HEK293 (cell line): ENCODE measurements at regions not wholly inside any gene's neighbourhood (a gene's known extent, or its start where the extent isn't known, plus 50 kb on each side); places are given as distances from the start of the nearest gene placed in this dataset.

Experiments used
- CTCF ChIA-PET: fragments of 350-600 bp; formaldehyde crosslinking; extraction: SDS; loops from one replicate; lab custom pipeline; 2021; ENCODE audit warnings: antibody characterized with exemption; lab: Yijun Ruan, JAX
- POLR2A ChIA-PET: fragments of 300-600 bp; formaldehyde crosslinking; extraction: SDS; loops from one replicate; lab custom pipeline; 2020; ENCODE audit warnings: antibody characterized with exemption, inconsistent platforms; lab: Yijun Ruan, JAX
- H3K27ac ChIP-seq: fragments of 200-500 bp; sonication (Bioruptor generic); 2 replicates; pipeline ENCODE4 v1.5.1; 2014; ENCODE audit warnings: low read depth, low read length, control low read depth, inconsistent platforms; ENCODE audit errors: extremely low read depth
- H3K36me3 ChIP-seq, 2 experiments: fragments of 200-500 bp in 1 of 2; sonication (Bioruptor generic) in 1 of 2; 1 replicate in 1 of 2; 2 replicates in 1 of 2; pipeline ENCODE4 v1.5.1; 2014 to 2017; ENCODE audit warnings: inconsistent platforms in 2 of 2, low read length in 2 of 2; ENCODE audit not compliant: control insufficient read depth in 2 of 2, insufficient read depth in 1 of 2
- H3K4me1 ChIP-seq: fragments of 200-500 bp; sonication (Bioruptor generic); 2 replicates; pipeline ENCODE4 v1.5.1; 2014; ENCODE audit warnings: mild to moderate bottlenecking, low read length, inconsistent platforms; ENCODE audit not compliant: control insufficient read depth, insufficient read depth
- H3K4me3 ChIP-seq: 2 replicates; pipeline ENCODE4 v1.5.1; 2011; ENCODE audit warnings: low read depth, mild to moderate bottlenecking, control low read depth, low read length, moderate library complexity
- H3K9me3 ChIP-seq: fragments of 200-500 bp; sonication (Bioruptor generic); 2 replicates; pipeline ENCODE4 v1.5.1; 2014; ENCODE audit warnings: low read depth, low read length, inconsistent platforms; ENCODE audit not compliant: control insufficient read depth, insufficient read depth
- BCL11A ChIP-seq: fragments of 450-650 bp; formaldehyde crosslinking; IDR thresholded peaks from 2 replicates; pipeline ENCODE4 v1.5.1; 2016; ENCODE audit warnings: low read depth, missing biosample characterization, missing genetic modification characterization
- BCL11B ChIP-seq: fragments of 450-650 bp; formaldehyde crosslinking; IDR thresholded peaks from 2 replicates; pipeline ENCODE4 v1.5.1; 2016; ENCODE audit warnings: low read depth, missing biosample characterization, missing genetic modification characterization
- EGR2 ChIP-seq: fragments of 450-650 bp; formaldehyde crosslinking; IDR thresholded peaks from 2 replicates; pipeline ENCODE4 v1.5.1; 2016; ENCODE audit warnings: low read depth, missing biosample characterization, missing genetic modification characterization
- ELK4 ChIP-seq: IDR thresholded peaks from 2 replicates; pipeline ENCODE4 v1.6.1; 2011; ENCODE audit warnings: mild to moderate bottlenecking, low read depth, low read length, borderline replicate concordance
- GLI2 ChIP-seq: fragments of 450-650 bp; formaldehyde crosslinking; IDR thresholded peaks from 2 replicates; pipeline ENCODE4; 2017; ENCODE audit warnings: missing biosample characterization, missing genetic modification characterization, low read depth, borderline replicate concordance
- GLI4 ChIP-seq: fragments of 450-650 bp; formaldehyde crosslinking; IDR thresholded peaks from 2 replicates; pipeline ENCODE4 v1.5.1; 2016; ENCODE audit warnings: missing biosample characterization, missing genetic modification characterization
- GLIS1 ChIP-seq: fragments of 450-650 bp; formaldehyde crosslinking; IDR thresholded peaks from 2 replicates; pipeline ENCODE4 v1.5.1; 2016; ENCODE audit warnings: missing biosample characterization, missing genetic modification characterization
- GLIS2 ChIP-seq: fragments of 450-650 bp; formaldehyde crosslinking; IDR thresholded peaks from 2 replicates; pipeline ENCODE4 v1.5.1; 2016; ENCODE audit warnings: missing biosample characterization, missing genetic modification characterization
- HOXA7 ChIP-seq: sonication (generic); formaldehyde crosslinking; IDR thresholded peaks from 2 replicates; pipeline ENCODE4 v1.8.1; 2022; ENCODE audit warnings: missing genetic modification reagents, borderline replicate concordance
- INSM2 ChIP-seq: fragments of 450-650 bp; formaldehyde crosslinking; IDR thresholded peaks from 2 replicates; pipeline ENCODE4 v1.5.1; 2016; ENCODE audit warnings: missing biosample characterization, missing genetic modification characterization
- KLF16 ChIP-seq: fragments of 450-650 bp; formaldehyde crosslinking; IDR thresholded peaks from 2 replicates; pipeline ENCODE4 v1.5.1; 2017; ENCODE audit warnings: missing biosample characterization, missing genetic modification characterization
- PRDM1 ChIP-seq: fragments of 450-650 bp; formaldehyde crosslinking; IDR thresholded peaks from 2 replicates; pipeline ENCODE4; 2016; ENCODE audit warnings: missing biosample characterization, missing genetic modification characterization
- SCRT1 ChIP-seq: fragments of 450-650 bp; formaldehyde crosslinking; IDR thresholded peaks from 2 replicates; pipeline ENCODE4 v1.5.1; 2016; ENCODE audit warnings: missing biosample characterization, missing genetic modification characterization, borderline replicate concordance
- WT1 ChIP-seq: fragments of 450-650 bp; formaldehyde crosslinking; IDR thresholded peaks from 2 replicates; pipeline ENCODE4 v1.5.1; 2016; ENCODE audit warnings: missing biosample characterization, missing genetic modification characterization
- YY1 ChIP-seq: fragments of 450-650 bp; formaldehyde crosslinking; IDR thresholded peaks from 2 replicates; pipeline ENCODE4 v1.5.1; 2018; ENCODE audit warnings: missing biosample characterization, missing genetic modification characterization
- ZNF350 ChIP-seq: fragments of 450-650 bp; formaldehyde crosslinking; IDR thresholded peaks from 2 replicates; pipeline ENCODE4 v1.5.0; 2017; ENCODE audit warnings: missing biosample characterization, mild to moderate bottlenecking, missing genetic modification characterization
- ZNF354C ChIP-seq: fragments of 450-650 bp; formaldehyde crosslinking; IDR thresholded peaks from 2 replicates; pipeline ENCODE4 v1.5.1; 2016; ENCODE audit warnings: missing biosample characterization, missing genetic modification characterization, low read depth, borderline replicate concordance
- ZNF426 ChIP-seq: fragments of 450-650 bp; formaldehyde crosslinking; IDR thresholded peaks from 2 replicates; pipeline ENCODE4 v1.5.1; 2017; ENCODE audit warnings: missing biosample characterization, missing genetic modification characterization, mild to moderate bottlenecking, inconsistent platforms, moderate library complexity
- ZNF488 ChIP-seq: fragments of 450-650 bp; formaldehyde crosslinking; IDR thresholded peaks from 2 replicates; pipeline ENCODE4 v1.5.1; 2016; ENCODE audit warnings: missing biosample characterization, missing genetic modification characterization
- ZNF529 ChIP-seq: fragments of 450-650 bp; formaldehyde crosslinking; IDR thresholded peaks from 2 replicates; pipeline ENCODE4 v1.5.1; 2017; ENCODE audit warnings: missing genetic modification characterization, missing biosample characterization; ENCODE audit not compliant: insufficient replicate concordance
- ZNF530 ChIP-seq: fragments of 450-650 bp; formaldehyde crosslinking; IDR thresholded peaks from 2 replicates; pipeline ENCODE4 v1.5.1; 2016; ENCODE audit warnings: low read depth, missing biosample characterization, missing genetic modification characterization
- ZNF544 ChIP-seq: fragments of 450-650 bp; formaldehyde crosslinking; IDR thresholded peaks from 2 replicates; pipeline ENCODE4 v1.5.0; 2017; ENCODE audit warnings: missing biosample characterization, missing genetic modification characterization
- ZNF654 ChIP-seq: fragments of 450-650 bp; formaldehyde crosslinking; IDR thresholded peaks from 2 replicates; pipeline ENCODE4 v1.5.1; 2016; ENCODE audit warnings: low read depth, missing biosample characterization, missing genetic modification characterization
- ZNF660 ChIP-seq: fragments of 450-650 bp; IDR thresholded peaks from 2 replicates; pipeline ENCODE4 v1.5.1; 2018; ENCODE audit warnings: missing biosample characterization, mild to moderate bottlenecking, missing genetic modification characterization
- ZNF777 ChIP-seq: fragments of 450-650 bp; formaldehyde crosslinking; IDR thresholded peaks from 2 replicates; pipeline ENCODE4 v1.5.1; 2017; ENCODE audit warnings: missing biosample characterization, missing genetic modification characterization, borderline replicate concordance
- ZNF792 ChIP-seq: fragments of 450-650 bp; formaldehyde crosslinking; IDR thresholded peaks from 2 replicates; pipeline ENCODE4 v1.5.1; 2016; ENCODE audit warnings: missing biosample characterization, missing genetic modification characterization
- ZNF843 ChIP-seq: fragments of 450-650 bp; formaldehyde crosslinking; IDR thresholded peaks from 2 replicates; pipeline ENCODE4 v1.5.1; 2016; ENCODE audit warnings: missing biosample characterization, missing genetic modification characterization
- ZSCAN16 ChIP-seq: fragments of 450-650 bp; formaldehyde crosslinking; IDR thresholded peaks from 2 replicates; pipeline ENCODE4 v1.5.1; 2016; ENCODE audit warnings: missing biosample characterization, missing genetic modification characterization
- ZSCAN30 ChIP-seq: fragments of 450-650 bp; IDR thresholded peaks from 2 replicates; pipeline ENCODE4 v1.5.1; 2018; ENCODE audit warnings: missing biosample characterization, mild to moderate bottlenecking, missing genetic modification characterization, moderate library complexity
- TF ChIP-seq, protein P1 (sequence below): fragments of 450-650 bp; formaldehyde crosslinking; IDR thresholded peaks from 2 replicates; pipeline ENCODE4 v1.5.1; 2016; ENCODE audit warnings: missing biosample characterization, missing genetic modification characterization, borderline replicate concordance

DNA sequence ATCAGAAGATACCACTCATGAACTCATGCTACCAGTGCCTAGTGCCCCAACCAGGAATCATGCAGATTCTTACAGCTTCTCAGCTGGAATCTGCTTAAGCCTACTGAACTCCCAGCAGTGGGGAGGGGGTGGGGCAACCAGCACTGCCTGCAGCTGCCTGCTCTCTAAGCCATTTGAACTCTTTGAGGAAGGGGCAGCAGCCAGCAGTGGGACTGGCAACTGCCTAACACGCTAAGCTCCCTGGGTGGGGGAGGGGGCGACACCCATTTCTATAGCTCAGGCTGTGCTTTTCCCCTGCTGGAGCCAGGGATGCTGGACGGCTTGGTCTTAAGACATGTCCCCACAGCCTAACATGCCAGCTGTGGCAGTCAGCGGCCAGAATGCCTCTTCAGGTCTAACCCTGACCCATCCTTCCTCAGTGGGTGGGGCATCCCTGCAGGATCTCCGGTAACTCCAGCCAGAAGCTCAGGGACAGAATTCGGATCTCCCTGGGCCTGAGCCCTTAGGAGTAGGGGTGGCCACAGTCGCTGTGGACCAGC lies 889.7 kb downstream of the CDH9 start:
- CTCF ChIA-PET = no interaction called here
- H3K9me3 ChIP-seq = no peaks in the 10 kb centered on the region
- no peak overlapping the region for H3K4me3 ChIP-seq
- POLR2A ChIA-PET = no interaction called here
- no peak overlapping the region for H3K27ac ChIP-seq
- H3K36me3 ChIP-seq = no peaks in the 10 kb centered on the region
- H3K4me1 ChIP-seq = no peaks in the 10 kb centered on the region
- TF ChIP-seq GLIS2 (tag by site-specific recombination) = no peak
- TF ChIP-seq GLI2 (tag by site-specific recombination) = no peak
- TF ChIP-seq YY1 (tag by site-specific recombination) = no peak
- TF ChIP-seq INSM2 (tag by site-specific recombination) = no peak
- TF ChIP-seq GLI4 (tag by site-specific recombination) = no peak
- no peak for TF ChIP-seq HOXA7
- no peak for TF ChIP-seq KLF16
- no peak for TF ChIP-seq ZNF354C
- TF ChIP-seq BCL11A (tag by site-specific recombination) = no peak
- TF ChIP-seq ZNF488 (tag by site-specific recombination) = no peak
- TF ChIP-seq ZNF529 (tag by site-specific recombination) = no peak
- TF ChIP-seq ZNF426 (tag by site-specific recombination) = no peak
- TF ChIP-seq ZNF660 (tag by site-specific recombination) = no peak
- TF ChIP-seq PRDM1 (tag by site-specific recombination) = no peak
- TF ChIP-seq ZNF350 = no peak
- no peak for TF ChIP-seq BCL11B (tag by site-specific recombination)
- no peak for TF ChIP-seq ZNF792

DNA sequence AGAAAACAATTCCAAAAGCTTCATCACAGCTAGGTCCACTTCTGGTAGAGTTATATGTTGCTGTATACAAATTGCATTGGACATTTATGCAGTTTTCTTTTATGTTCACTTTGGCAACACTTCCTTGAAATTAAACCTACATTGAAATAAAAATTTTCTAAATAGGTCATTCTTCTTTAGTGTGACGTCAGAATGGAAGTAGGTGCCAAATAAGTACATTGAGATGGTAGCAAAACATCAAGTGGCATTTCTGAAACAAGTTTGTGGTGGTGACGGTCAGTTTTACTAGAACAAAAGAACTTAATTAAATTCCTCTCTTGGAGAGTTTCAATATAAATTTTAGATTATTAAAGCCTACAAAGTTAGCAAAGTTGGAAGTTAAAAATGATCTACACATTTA lies 895.1 kb downstream of the CDH9 start:
- Histone ChIP-seq H3K4me1 (no peaks in the 10 kb centered on the region), H3K27ac (no peak overlapping the region), H3K4me3 (no peak overlapping the region), H3K9me3 (no peaks in the 10 kb centered on the region), H3K36me3 (no peaks in the 10 kb centered on the region)
- ChIA-PET POLR2A (no interaction called here), CTCF (no interaction called here)
- no peak for TF ChIP-seq ZNF654 (tag by site-specific recombination)
- TF ChIP-seq BCL11B (tag by site-specific recombination) = no peak
- TF ChIP-seq, protein P1, sequence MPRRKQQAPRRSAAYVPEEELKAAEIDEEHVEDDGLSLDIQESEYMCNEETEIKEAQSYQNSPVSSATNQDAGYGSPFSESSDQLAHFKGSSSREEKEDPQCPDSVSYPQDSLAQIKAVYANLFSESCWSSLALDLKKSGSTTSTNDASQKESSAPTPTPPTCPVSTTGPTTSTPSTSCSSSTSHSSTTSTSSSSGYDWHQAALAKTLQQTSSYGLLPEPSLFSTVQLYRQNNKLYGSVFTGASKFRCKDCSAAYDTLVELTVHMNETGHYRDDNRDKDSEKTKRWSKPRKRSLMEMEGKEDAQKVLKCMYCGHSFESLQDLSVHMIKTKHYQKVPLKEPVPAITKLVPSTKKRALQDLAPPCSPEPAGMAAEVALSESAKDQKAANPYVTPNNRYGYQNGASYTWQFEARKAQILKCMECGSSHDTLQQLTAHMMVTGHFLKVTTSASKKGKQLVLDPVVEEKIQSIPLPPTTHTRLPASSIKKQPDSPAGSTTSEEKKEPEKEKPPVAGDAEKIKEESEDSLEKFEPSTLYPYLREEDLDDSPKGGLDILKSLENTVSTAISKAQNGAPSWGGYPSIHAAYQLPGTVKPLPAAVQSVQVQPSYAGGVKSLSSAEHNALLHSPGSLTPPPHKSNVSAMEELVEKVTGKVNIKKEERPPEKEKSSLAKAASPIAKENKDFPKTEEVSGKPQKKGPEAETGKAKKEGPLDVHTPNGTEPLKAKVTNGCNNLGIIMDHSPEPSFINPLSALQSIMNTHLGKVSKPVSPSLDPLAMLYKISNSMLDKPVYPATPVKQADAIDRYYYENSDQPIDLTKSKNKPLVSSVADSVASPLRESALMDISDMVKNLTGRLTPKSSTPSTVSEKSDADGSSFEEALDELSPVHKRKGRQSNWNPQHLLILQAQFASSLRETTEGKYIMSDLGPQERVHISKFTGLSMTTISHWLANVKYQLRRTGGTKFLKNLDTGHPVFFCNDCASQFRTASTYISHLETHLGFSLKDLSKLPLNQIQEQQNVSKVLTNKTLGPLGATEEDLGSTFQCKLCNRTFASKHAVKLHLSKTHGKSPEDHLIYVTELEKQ (tag by site-specific recombination) = no peak
- TF ChIP-seq ZNF354C = no peak
- no peak for TF ChIP-seq SCRT1
- TF ChIP-seq ZSCAN16 = no peak
- TF ChIP-seq ELK4 = no peak
- TF ChIP-seq EGR2 (tag by site-specific recombination) = no peak
- no peak for TF ChIP-seq ZNF530
- TF ChIP-seq ZSCAN30 (tag by site-specific recombination) = no peak
- no peak for TF ChIP-seq ZNF544 (tag by site-specific recombination)
- no peak for TF ChIP-seq GLIS1
- no peak for TF ChIP-seq WT1 (tag by site-specific recombination)
- no peak for TF ChIP-seq ZNF843 (tag by site-specific recombination)
- TF ChIP-seq ZNF777 = no peak
